ENCODE measurements at regions not wholly inside any gene's neighbourhood (a gene's known extent, or its start where the extent isn't known, plus 50 kb on each side); places are given as distances from the start of the nearest gene placed in this dataset.

GRCh38 chr13:106916329-106916976 is 348.5 kb upstream of the ARGLU1 start:
- DNase-seq = no peak

GRCh38 chr13:106915146-106915545 is 347.2 kb upstream of the ARGLU1 start:
- no peak for DNase-seq

GRCh38 chr13:106911627-106912026 is 343.7 kb upstream of the ARGLU1 start:
- DNase-seq = no peak

GRCh38 chr13:106911020-106911419 is 343.1 kb upstream of the ARGLU1 start:
- DNase-seq = no peak

GRCh38 chr13:106906426-106906996 is 338.6 kb upstream of the ARGLU1 start:
- no peak for DNase-seq

- DNase-seq = no peak
Observed at GRCh38 chr13:106905380-106906162, 337.6 kb upstream of the ARGLU1 start.

GRCh38 chr13:106899442-106899841 is 331.5 kb upstream of the ARGLU1 start:
- DNase-seq = peak; percentile 0

GRCh38 chr13:106898231-106898630 is 330.3 kb upstream of the ARGLU1 start:
- DNase-seq = no peak

GRCh38 chr13:106888148-106888547 is 320.2 kb upstream of the ARGLU1 start:
- DNase-seq = no peak

GRCh38 chr13:106887686-106888085 is 319.7 kb upstream of the ARGLU1 start:
- no peak for DNase-seq

GRCh38 chr13:106883976-106884375 is 316.0 kb upstream of the ARGLU1 start:
- DNase-seq = no peak

- DNase-seq = no peak
Observed at GRCh38 chr13:106882246-106882645, 314.3 kb upstream of the ARGLU1 start.

- DNase-seq = no peak
Observed at GRCh38 chr13:106879806-106880205, 311.9 kb upstream of the ARGLU1 start.

- DNase-seq = no peak
Observed at GRCh38 chr13:106874323-106874722, 306.4 kb upstream of the ARGLU1 start.

GRCh38 chr13:106873810-106874209 is 305.9 kb upstream of the ARGLU1 start:
- no peak for DNase-seq

GRCh38 chr13:106867249-106867648 is 299.3 kb upstream of the ARGLU1 start:
- no peak for DNase-seq

- DNase-seq = no peak
Observed at GRCh38 chr13:106865716-106866440, 297.9 kb upstream of the ARGLU1 start.

- no peak for DNase-seq
Observed at GRCh38 chr13:106859533-106859904, 291.6 kb upstream of the ARGLU1 start.

GRCh38 chr13:106858903-106859532 is 291.1 kb upstream of the ARGLU1 start:
- no peak for DNase-seq

GRCh38 chr13:106852436-106852835 is 284.5 kb upstream of the ARGLU1 start:
- DNase-seq = no peak

GRCh38 chr13:106850973-106851650 is 283.2 kb upstream of the ARGLU1 start:
- DNase-seq = no peak
